ENCODE measurements at regions not wholly inside any gene's neighbourhood (a gene's known extent, or its start where the extent isn't known, plus 50 kb on each side); places are given as distances from the start of the nearest gene placed in this dataset.

DNA sequence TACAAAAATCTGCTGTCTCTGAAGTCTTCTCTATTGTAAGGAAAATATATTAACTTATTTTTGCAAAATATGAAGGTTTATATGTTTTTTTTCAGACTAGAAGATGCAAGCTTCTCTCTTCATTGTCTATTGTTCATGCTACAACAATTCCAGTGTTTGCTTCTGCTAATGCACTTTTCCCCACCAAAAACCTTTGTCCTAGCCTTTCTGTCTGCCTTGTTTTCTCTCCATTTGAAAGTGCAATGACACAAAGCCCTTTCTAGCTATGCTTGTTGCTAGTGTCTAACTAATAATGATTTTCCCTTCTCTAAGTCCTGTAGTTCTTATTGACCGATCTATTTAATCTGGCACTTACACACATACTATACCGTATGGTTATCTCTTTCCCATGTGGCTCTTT, 369.5 kb upstream of the CELF4 start:
- TF ChIP-seq, protein P1, sequence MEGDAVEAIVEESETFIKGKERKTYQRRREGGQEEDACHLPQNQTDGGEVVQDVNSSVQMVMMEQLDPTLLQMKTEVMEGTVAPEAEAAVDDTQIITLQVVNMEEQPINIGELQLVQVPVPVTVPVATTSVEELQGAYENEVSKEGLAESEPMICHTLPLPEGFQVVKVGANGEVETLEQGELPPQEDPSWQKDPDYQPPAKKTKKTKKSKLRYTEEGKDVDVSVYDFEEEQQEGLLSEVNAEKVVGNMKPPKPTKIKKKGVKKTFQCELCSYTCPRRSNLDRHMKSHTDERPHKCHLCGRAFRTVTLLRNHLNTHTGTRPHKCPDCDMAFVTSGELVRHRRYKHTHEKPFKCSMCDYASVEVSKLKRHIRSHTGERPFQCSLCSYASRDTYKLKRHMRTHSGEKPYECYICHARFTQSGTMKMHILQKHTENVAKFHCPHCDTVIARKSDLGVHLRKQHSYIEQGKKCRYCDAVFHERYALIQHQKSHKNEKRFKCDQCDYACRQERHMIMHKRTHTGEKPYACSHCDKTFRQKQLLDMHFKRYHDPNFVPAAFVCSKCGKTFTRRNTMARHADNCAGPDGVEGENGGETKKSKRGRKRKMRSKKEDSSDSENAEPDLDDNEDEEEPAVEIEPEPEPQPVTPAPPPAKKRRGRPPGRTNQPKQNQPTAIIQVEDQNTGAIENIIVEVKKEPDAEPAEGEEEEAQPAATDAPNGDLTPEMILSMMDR (conservative IDR thresholded peaks at IDR 0.05; ENCODE audit: low read length), result no peak
- no peak for TF ChIP-seq EZH2phosphoT487 (IDR thresholded peaks at IDR 0.05; ENCODE audit: borderline replicate concordance, low read depth, low read length)
